ENCODE measurements at regions not wholly inside any gene's neighbourhood (a gene's known extent, or its start where the extent isn't known, plus 50 kb on each side); places are given as distances from the start of the nearest gene placed in this dataset.

GRCh38 chr3:71903112-71903495, 118.2 kb upstream of the PROK2 start:
- H4K91ac ChIP-seq (ENCODE audit: insufficient read depth, low read depth, low read length), result no peak overlapping the region
- CTCF ChIA-PET, result no interaction called here

More at GRCh38 chr3:71903112-71903495, 118.2 kb upstream of the PROK2 start:
- H4K20me1 ChIP-seq (ENCODE audit: insufficient read depth, low read length), result no peaks in the 10 kb centered on the region
- H3K4ac ChIP-seq (ENCODE audit: low read depth, low read length), result no peak overlapping the region
- no peaks in the 10 kb centered on the region for H3K9me3 ChIP-seq (ENCODE audit: control insufficient read depth, insufficient read depth, low read length)
- intact Hi-C loops (cut with micrococcal nuclease) (no loop called here), in situ Hi-C loops (cut with MboI; ENCODE audit: low sequenced_read_pairs) (no loop called here), dilution Hi-C loops (cut with HindIII; ENCODE audit: low sequenced_read_pairs, unreplicated experiment) (no loop called here)
- H3K23ac ChIP-seq (ENCODE audit: low read depth, low read length), result no peak overlapping the region
- H3K27ac ChIP-seq (ENCODE audit: insufficient read depth, low read length), result no peak overlapping the region
- H4K5ac ChIP-seq (ENCODE audit: low read depth, low read length), result no peak overlapping the region
- H2AK5ac ChIP-seq (ENCODE audit: low read depth, low read length), result no peak overlapping the region
- H4K8ac ChIP-seq (ENCODE audit: low read depth in 2 of 2, low read length in 2 of 2), result no peak overlapping the region
- H2BK15ac ChIP-seq (ENCODE audit: low read depth, low read length), result no peak overlapping the region
- H3K4me3 ChIP-seq (ENCODE audit: insufficient read depth, low read depth, low read length), result no peak overlapping the region
- no peaks in the 10 kb centered on the region for H3K36me3 ChIP-seq (ENCODE audit: control insufficient read depth, insufficient read depth, low read length)
- no peak overlapping the region for H3K56ac ChIP-seq (ENCODE audit: extremely low read depth, insufficient read depth, low read length)
- BruUV-seq (replicated peaks), result no TSS peak
- TF ChIP-seq NFE2L2 (IDR thresholded peaks at IDR 0.05; ENCODE audit: low read depth, low read length) (no peak), CEBPB (IDR thresholded peaks at IDR 0.05; ENCODE audit: low read depth, low read length) (no peak), RFX5 (IDR thresholded peaks at IDR 0.05; ENCODE audit: low read depth, low read length) (no peak), MAZ (IDR thresholded peaks at IDR 0.05; ENCODE audit: borderline replicate concordance, low read depth, low read length) (no peak), MAFK (IDR thresholded peaks at IDR 0.05; ENCODE audit: low read depth, low read length) (no peak), MXI1 (IDR thresholded peaks at IDR 0.05; ENCODE audit: borderline replicate concordance, low read depth, low read length) (no peak), RCOR1 (IDR thresholded peaks at IDR 0.05; ENCODE audit: insufficient replicate concordance, low read length) (no peak), USF2 (IDR thresholded peaks at IDR 0.05; ENCODE audit: low read depth, low read length) (no peak), SMC3 (IDR thresholded peaks at IDR 0.05; ENCODE audit: low read depth, low read length) (no peak), BHLHE40 (IDR thresholded peaks at IDR 0.05; ENCODE audit: low read depth, low read length) (no peak), FOS (IDR thresholded peaks at IDR 0.05; ENCODE audit: low read depth, low read length) (no peak), RAD21 (IDR thresholded peaks at IDR 0.05; ENCODE audit: low read length) (no peak), POLR2A (IDR thresholded peaks at IDR 0.05; ENCODE audit: low read depth, low read length) (no peak), CHD1 (IDR thresholded peaks at IDR 0.05; ENCODE audit: low read depth, low read length) (no peak), CTCF (conservative IDR thresholded peaks at IDR 0.05; ENCODE audit: low read depth, low read length) (no peak), ELK1 (IDR thresholded peaks at IDR 0.05; ENCODE audit: borderline replicate concordance, low read depth, low read length) (no peak)
- POLR2A ChIA-PET (ENCODE audit: unreplicated experiment), result no interaction called here
- H3K4me1 ChIP-seq (ENCODE audit: control insufficient read depth, insufficient read depth, low read length), result no peaks in the 10 kb centered on the region
- ATAC-seq (ENCODE audit: low read depth), result no peak
- H3K27me3 ChIP-seq (ENCODE audit: control insufficient read depth, insufficient read depth, low read length), result peaks cover 8% of the 10 kb centered on the region
- no peak overlapping the region for H2BK120ac ChIP-seq (ENCODE audit: low read depth, low read length)
- H3K14ac ChIP-seq (replicated peaks; ENCODE audit: low read depth, low read length), result no peak overlapping the region
- H3K18ac ChIP-seq (ENCODE audit: low read depth, low read length), result no peak overlapping the region
- H3K4me2 ChIP-seq (ENCODE audit: low read depth, low read length), result no peak overlapping the region
- no peak overlapping the region for H2AK9ac ChIP-seq (replicated peaks; ENCODE audit: low read depth, low read length, poor library complexity)
- H2BK5ac ChIP-seq (ENCODE audit: low read depth, low read length, poor library complexity, severe bottlenecking), result no peak overlapping the region
- H3K9ac ChIP-seq (ENCODE audit: low read depth, low read length), result no peak overlapping the region
- no peaks in the 10 kb centered on the region for H3K9me1 ChIP-seq (ENCODE audit: insufficient read depth, low read length)
- no peak overlapping the region for H2BK20ac ChIP-seq (ENCODE audit: low read depth, low read length)
- H2AFZ ChIP-seq (replicated peaks; ENCODE audit: low read length, poor library complexity), result no peak overlapping the region
- DNase-seq, result no peak
- no peaks in the 10 kb centered on the region for H3K79me1 ChIP-seq (ENCODE audit: low read depth in 1 of 2, low read length in 2 of 2)
- no CpG with 5 or more reads among the region's 2 CpGs for WGBS, 2 experiments (ENCODE audit: extremely low coverage in 2 of 2, insufficient read length in 1 of 2)

All from IMR-90 (cell line).